Suprapubic skin (tissue), 4 donors: ENCODE measurements at regions not wholly inside any gene's neighbourhood (a gene's known extent, or its start where the extent isn't known, plus 50 kb on each side); places are given as distances from the start of the nearest gene placed in this dataset.

Experiments
- DNase-seq, 2 donors: peaks; one replicate each; pipeline ENCODE4 v3.0.0-alpha.2; 2019; ENCODE audit warnings: low spot score in 2 of 2
- H3K27ac ChIP-seq: fragments of 200-600 bp; sonication (generic); one replicate; pipeline ENCODE4 v1.5.1; 2019
- H3K27me3 ChIP-seq: fragments of 200-600 bp; sonication (generic); one replicate; pipeline ENCODE4 v1.5.1; 2019
- H3K36me3 ChIP-seq: fragments of 200-600 bp; sonication (generic); one replicate; pipeline ENCODE4 v1.5.1; 2019
- H3K4me1 ChIP-seq: fragments of 200-600 bp; sonication (generic); one replicate; pipeline ENCODE4 v1.5.1; 2019
- H3K4me3 ChIP-seq: fragments of 200-600 bp; sonication (generic); one replicate; pipeline ENCODE4 v1.5.1; 2019; ENCODE audit warnings: mild to moderate bottlenecking
- H3K9me3 ChIP-seq: fragments of 200-600 bp; sonication (generic); one replicate; pipeline ENCODE4 v1.5.1; 2019
- EP300 ChIP-seq: sonication (generic); formaldehyde crosslinking; IDR thresholded peaks from one replicate; pipeline ENCODE4 v1.6.1; 2017; ENCODE audit warnings: antibody characterized with exemption
- POLR2A ChIP-seq, 2 donors: fragments of 450-650 bp; IDR thresholded peaks; one replicate each; pipeline ENCODE4 v1.6.1; 2017; ENCODE audit warnings: antibody characterized with exemption in 2 of 2, mild to moderate bottlenecking in 2 of 2, moderate library complexity in 2 of 2
- POLR2AphosphoS5 ChIP-seq, 3 donors: sonication (generic); formaldehyde crosslinking; IDR thresholded peaks; one replicate each; pipeline ENCODE4 v1.6.1; 2017; ENCODE audit warnings: antibody characterized with exemption in 3 of 3
- WGBS: methylation state at CpG from one replicate; pipeline ENCODE4 v1.1.5; 2018; 5-methylcytosine and 5-hydroxymethylcytosine counted together
- TF ChIP-seq, protein P1 (sequence below), 2 donors: fragments of 200-600 bp in 1 of 2; fragments of 450-650 bp in 1 of 2; sonication (generic) in 1 of 2; IDR thresholded peaks; one replicate each; pipeline ENCODE4 v1.5.1; 2016 to 2019; ENCODE audit warnings: antibody characterized with exemption in 2 of 2, mild to moderate bottlenecking in 1 of 2, moderate library complexity in 1 of 2

DNA sequence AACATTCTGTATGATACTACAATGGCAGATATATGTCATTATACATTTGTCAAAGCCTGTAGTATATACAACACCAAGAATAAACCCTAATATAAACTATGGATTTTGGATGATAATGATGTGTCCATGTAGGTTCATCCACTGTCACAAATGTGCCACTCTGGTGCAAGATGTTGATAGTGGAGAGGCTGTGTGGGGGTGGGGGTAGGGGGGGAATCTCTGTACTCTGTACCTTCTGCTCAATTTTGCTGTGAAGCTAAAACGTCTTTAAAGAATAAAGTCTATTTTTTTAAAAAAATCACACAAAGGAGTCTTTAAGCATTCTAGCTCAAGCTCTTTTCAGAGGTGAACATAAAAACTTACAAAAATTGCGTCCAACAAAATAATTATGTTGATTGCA lies 88.2 kb upstream of the ABI3BP start:
- 73% methylated on average over 2 of the region's 2 CpGs for WGBS
- Histone ChIP-seq H3K4me1 (no peaks in the 10 kb centered on the region), H3K36me3 (no peaks in the 10 kb centered on the region), H3K4me3 (no peak overlapping the region), H3K27me3 (no peaks in the 10 kb centered on the region), H3K27ac (no peak overlapping the region), H3K9me3 (no peaks in the 10 kb centered on the region)
- DNase-seq, result no peak
- TF ChIP-seq POLR2AphosphoS5 (IDR thresholded peaks at IDR 0.05), result no peak
- no peak for TF ChIP-seq POLR2A (IDR thresholded peaks at IDR 0.05)
- no peak for TF ChIP-seq EP300
- TF ChIP-seq, protein P1, sequence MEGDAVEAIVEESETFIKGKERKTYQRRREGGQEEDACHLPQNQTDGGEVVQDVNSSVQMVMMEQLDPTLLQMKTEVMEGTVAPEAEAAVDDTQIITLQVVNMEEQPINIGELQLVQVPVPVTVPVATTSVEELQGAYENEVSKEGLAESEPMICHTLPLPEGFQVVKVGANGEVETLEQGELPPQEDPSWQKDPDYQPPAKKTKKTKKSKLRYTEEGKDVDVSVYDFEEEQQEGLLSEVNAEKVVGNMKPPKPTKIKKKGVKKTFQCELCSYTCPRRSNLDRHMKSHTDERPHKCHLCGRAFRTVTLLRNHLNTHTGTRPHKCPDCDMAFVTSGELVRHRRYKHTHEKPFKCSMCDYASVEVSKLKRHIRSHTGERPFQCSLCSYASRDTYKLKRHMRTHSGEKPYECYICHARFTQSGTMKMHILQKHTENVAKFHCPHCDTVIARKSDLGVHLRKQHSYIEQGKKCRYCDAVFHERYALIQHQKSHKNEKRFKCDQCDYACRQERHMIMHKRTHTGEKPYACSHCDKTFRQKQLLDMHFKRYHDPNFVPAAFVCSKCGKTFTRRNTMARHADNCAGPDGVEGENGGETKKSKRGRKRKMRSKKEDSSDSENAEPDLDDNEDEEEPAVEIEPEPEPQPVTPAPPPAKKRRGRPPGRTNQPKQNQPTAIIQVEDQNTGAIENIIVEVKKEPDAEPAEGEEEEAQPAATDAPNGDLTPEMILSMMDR (IDR thresholded peaks at IDR 0.05), result no peak

DNA sequence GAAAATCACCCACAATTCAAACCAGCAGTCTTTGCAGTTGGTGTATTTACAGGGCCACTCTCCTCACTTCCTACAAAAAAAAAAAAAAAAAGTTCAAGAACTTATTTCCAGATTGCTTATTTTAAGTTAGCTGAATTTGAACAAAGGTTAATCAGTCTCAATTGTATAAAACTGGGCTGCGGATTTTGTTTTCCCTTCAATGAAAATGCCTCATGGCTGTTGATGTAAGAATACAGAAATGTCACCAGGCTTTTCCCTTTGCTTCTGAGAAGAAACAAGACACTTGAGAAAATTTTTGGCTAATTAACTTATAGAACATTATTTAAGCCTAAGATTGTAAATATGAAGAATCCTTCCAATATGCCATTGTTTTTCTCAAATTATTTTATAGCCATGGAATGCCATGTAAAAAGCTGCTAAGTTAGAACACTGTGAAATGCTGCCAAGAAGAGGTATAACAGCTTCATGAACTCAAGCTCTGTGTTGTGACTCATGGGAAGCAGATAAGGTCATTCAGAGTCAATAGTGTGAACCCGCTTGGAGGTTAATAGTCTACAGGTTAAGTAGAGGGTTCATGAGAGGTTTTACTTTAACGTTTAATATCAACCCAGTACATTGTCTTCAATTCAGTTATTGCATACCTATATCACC lies 84.3 kb upstream of the ABI3BP start:
- no peaks in the 10 kb centered on the region for H3K36me3 ChIP-seq
- no peaks in the 10 kb centered on the region for H3K9me3 ChIP-seq
- no peaks in the 10 kb centered on the region for H3K27me3 ChIP-seq
- no peak for DNase-seq
- WGBS, result 72% methylated on average over 3 of the region's 3 CpGs
- H3K27ac ChIP-seq, result no peak overlapping the region
- no peaks in the 10 kb centered on the region for H3K4me1 ChIP-seq
- H3K4me3 ChIP-seq, result no peak overlapping the region
- TF ChIP-seq EP300 (no peak), POLR2A (IDR thresholded peaks at IDR 0.05) (no peak), POLR2AphosphoS5 (IDR thresholded peaks at IDR 0.05) (no peak)
- TF ChIP-seq, protein P1 (IDR thresholded peaks at IDR 0.05), result no peak

DNA sequence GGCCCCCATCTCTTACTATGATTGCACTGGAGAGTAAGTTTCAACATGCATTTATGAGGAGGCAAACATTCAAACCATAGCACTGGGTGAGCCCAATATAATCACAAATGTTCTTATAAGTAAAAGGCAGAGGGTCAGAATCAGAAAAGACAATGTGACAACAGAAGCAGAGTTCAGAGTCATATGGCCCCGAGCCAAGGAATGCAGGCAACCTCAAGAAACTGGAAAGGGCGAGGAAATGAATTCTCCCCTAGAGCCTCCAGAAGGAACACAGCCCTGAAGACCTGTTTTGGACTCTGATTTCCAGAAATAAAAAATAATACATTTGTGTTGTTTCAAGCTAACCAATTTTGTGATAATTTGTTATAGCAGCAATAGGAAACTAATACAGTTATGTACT lies 81.3 kb upstream of the ABI3BP start:
- H3K36me3 ChIP-seq, result no peaks in the 10 kb centered on the region
- DNase-seq, result no peak
- TF ChIP-seq EP300, result no peak
- TF ChIP-seq, protein P1 (IDR thresholded peaks at IDR 0.05), result no peak
- no peak for TF ChIP-seq POLR2AphosphoS5 (IDR thresholded peaks at IDR 0.05)
- no peak for TF ChIP-seq POLR2A (IDR thresholded peaks at IDR 0.05)
- H3K4me3 ChIP-seq, result no peak overlapping the region
- H3K27ac ChIP-seq, result no peak overlapping the region
- peaks cover 10% of the 10 kb centered on the region for H3K4me1 ChIP-seq
- no peaks in the 10 kb centered on the region for H3K9me3 ChIP-seq
- WGBS, result 93% methylated on average over 2 of the region's 2 CpGs
- H3K27me3 ChIP-seq, result no peaks in the 10 kb centered on the region

DNA sequence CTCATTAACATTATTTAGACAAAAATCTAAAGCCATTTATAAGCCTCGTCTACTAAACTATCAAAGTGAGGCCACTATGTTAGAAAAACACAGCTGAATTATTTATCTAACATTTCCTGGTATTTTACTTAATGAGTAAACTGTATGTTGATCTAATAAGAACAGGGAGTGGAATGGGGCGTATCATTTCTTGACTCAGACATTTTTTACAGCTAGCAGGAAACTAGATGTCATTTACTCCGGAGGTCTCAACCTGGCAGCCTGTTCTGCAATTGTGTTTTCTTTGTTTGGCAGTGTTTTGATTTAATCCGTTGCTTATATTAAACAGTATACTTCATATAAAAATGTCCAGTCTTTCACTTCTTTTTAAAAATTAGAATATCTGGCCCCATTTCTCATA lies 79.1 kb upstream of the ABI3BP start:
- no peak for DNase-seq
- no peak overlapping the region for H3K4me3 ChIP-seq
- no peak for TF ChIP-seq EP300
- TF ChIP-seq, protein P1 (IDR thresholded peaks at IDR 0.05), result no peak
- no peak for TF ChIP-seq POLR2A (IDR thresholded peaks at IDR 0.05)
- no peak for TF ChIP-seq POLR2AphosphoS5 (IDR thresholded peaks at IDR 0.05)
- H3K27me3 ChIP-seq, result no peaks in the 10 kb centered on the region
- no peaks in the 10 kb centered on the region for H3K36me3 ChIP-seq
- H3K9me3 ChIP-seq, result no peaks in the 10 kb centered on the region
- H3K27ac ChIP-seq, result no peak overlapping the region
- WGBS, result 69% methylated on average over 4 of the region's 4 CpGs
- peaks cover 17% of the 10 kb centered on the region for H3K4me1 ChIP-seq

DNA sequence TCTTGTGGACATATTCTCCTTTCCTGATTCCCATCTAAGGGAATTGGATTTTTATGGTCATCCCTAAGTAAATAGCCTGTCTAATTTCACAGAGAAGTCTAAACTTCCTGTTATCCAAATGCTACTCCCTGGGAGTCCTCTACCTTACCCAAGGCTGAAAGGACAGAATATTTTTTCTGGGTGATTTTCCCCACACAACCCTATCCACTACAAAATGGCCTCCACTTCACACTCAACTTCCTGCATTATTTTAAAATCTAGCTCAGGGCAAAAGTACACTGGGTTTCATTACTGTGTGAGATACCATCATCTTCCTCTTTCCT lies 77.5 kb upstream of the ABI3BP start:
- Histone ChIP-seq H3K27me3 (no peaks in the 10 kb centered on the region), H3K27ac (no peak overlapping the region), H3K4me3 (no peak overlapping the region), H3K36me3 (no peaks in the 10 kb centered on the region), H3K4me1 (peaks cover 27% of the 10 kb centered on the region), H3K9me3 (no peaks in the 10 kb centered on the region)
- TF ChIP-seq POLR2A (IDR thresholded peaks at IDR 0.05) (no peak), EP300 (no peak), POLR2AphosphoS5 (IDR thresholded peaks at IDR 0.05) (no peak)
- TF ChIP-seq, protein P1 (IDR thresholded peaks at IDR 0.05), result no peak
- DNase-seq, result no peak
